Kidney (tissue), 13 donors: ENCODE measurements at regions not wholly inside any gene's neighbourhood (a gene's known extent, or its start where the extent isn't known, plus 50 kb on each side); places are given as distances from the start of the nearest gene placed in this dataset.

Experiments used
- DNase-seq, 5 donors: peaks; one replicate each; pipeline ENCODE4 v3.0.0-alpha.2; 2013 to 2020
- FAIRE-seq: peaks from 2 replicates; lab custom pipeline; 2012; peaks lifted over from hg19 to GRCh38; lab: Jason Lieb, UNC
- H3K27ac ChIP-seq, 2 donors: one replicate each; pipeline ENCODE4 v1.7.0; 2013; ENCODE audit warnings: low read depth in 2 of 2, low read length in 2 of 2, inconsistent platforms in 1 of 2
- H3K27me3 ChIP-seq: one replicate; pipeline ENCODE4 v1.7.1; 2013; ENCODE audit warnings: low read length, inconsistent platforms; ENCODE audit not compliant: control insufficient read depth, insufficient read depth
- H3K36me3 ChIP-seq, 3 donors: one replicate each; pipeline versions ENCODE4 v1.7.0 to v1.7.1; 2013; ENCODE audit warnings: low read length in 3 of 3, control low read depth in 1 of 3, inconsistent platforms in 1 of 3; ENCODE audit not compliant: insufficient read depth in 3 of 3, control insufficient read depth in 2 of 3
- H3K4me1 ChIP-seq, 3 donors: one replicate each; pipeline versions ENCODE4 v1.7.0 to v1.7.1; 2013; ENCODE audit warnings: low read length in 3 of 3, inconsistent platforms in 1 of 3, low read depth in 1 of 3; ENCODE audit not compliant: control insufficient read depth in 2 of 3, insufficient read depth in 2 of 3
- H3K4me3 ChIP-seq, 3 donors: one replicate each; pipeline versions ENCODE4 v1.7.0 to v1.8.1; 2013; ENCODE audit warnings: low read length in 3 of 3, control low read depth in 1 of 3, inconsistent platforms in 1 of 3
- H3K9ac ChIP-seq, 3 donors: one replicate each; pipeline versions ENCODE4 v1.7.0 to v1.7.1; 2013; ENCODE audit warnings: low read length in 3 of 3, control low read depth in 1 of 3, inconsistent platforms in 1 of 3
- H3K9me3 ChIP-seq, 3 donors: one replicate each; pipeline versions ENCODE4 v1.7.0 to v1.7.1; 2013; ENCODE audit warnings: low read length in 3 of 3, control low read depth in 1 of 3, inconsistent platforms in 1 of 3; ENCODE audit not compliant: control insufficient read depth in 2 of 3, insufficient read depth in 1 of 3
- intact Hi-C: fragments of 100-400 bp; cut with DNase I; formaldehyde crosslinking; loops from one replicate; pipeline ENCODE4 v1.11.1; 2022
- TF ChIP-seq, protein P1 (sequence below): IDR thresholded peaks from 3 replicates; pipeline ENCODE4 v1.5.1; 2012; ENCODE audit warnings: mild to moderate bottlenecking, moderate library complexity, borderline replicate concordance; ENCODE audit not compliant: insufficient read depth; ENCODE audit errors: extremely low read depth
- donor health status: control.
- donor health status: control.
- donor health status: control.
- donor health status: control.
- donor health status: control.
- donor health status: DM: yes; HTN: yes; CAD: no.
- donor health status: Normal renal cell carcinoma (clear cell type).

DNA sequence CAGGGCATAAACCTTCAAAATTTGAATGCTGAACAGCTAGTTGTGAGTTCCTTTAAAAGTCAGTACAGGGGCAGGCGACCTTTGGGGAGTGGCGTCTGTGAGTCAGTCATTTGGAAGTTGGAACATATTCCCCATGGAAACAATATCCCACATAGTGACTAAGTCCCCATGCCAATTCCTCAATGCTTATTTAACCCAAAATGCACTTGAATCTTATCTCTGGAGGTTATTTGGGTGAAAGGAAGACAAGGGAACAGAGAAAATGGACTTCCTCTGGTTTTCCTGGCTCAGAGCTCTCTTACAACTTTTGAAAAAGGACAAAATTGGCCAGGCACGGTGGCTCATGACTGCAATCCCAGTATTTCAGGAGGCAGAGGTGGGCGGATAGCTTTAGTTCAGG is 479.2 kb upstream of the NBEA start:
- no peaks in the 10 kb centered on the region for H3K27me3 ChIP-seq
- TF ChIP-seq, protein P1, sequence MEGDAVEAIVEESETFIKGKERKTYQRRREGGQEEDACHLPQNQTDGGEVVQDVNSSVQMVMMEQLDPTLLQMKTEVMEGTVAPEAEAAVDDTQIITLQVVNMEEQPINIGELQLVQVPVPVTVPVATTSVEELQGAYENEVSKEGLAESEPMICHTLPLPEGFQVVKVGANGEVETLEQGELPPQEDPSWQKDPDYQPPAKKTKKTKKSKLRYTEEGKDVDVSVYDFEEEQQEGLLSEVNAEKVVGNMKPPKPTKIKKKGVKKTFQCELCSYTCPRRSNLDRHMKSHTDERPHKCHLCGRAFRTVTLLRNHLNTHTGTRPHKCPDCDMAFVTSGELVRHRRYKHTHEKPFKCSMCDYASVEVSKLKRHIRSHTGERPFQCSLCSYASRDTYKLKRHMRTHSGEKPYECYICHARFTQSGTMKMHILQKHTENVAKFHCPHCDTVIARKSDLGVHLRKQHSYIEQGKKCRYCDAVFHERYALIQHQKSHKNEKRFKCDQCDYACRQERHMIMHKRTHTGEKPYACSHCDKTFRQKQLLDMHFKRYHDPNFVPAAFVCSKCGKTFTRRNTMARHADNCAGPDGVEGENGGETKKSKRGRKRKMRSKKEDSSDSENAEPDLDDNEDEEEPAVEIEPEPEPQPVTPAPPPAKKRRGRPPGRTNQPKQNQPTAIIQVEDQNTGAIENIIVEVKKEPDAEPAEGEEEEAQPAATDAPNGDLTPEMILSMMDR = no peak
- H3K36me3 ChIP-seq = no peaks in the 10 kb centered on the region
- no peaks in the 10 kb centered on the region for H3K9me3 ChIP-seq
- no peak overlapping the region for H3K27ac ChIP-seq
- H3K4me3 ChIP-seq = no peak overlapping the region
- intact Hi-C loops = no loop called here
- H3K4me1 ChIP-seq = no peaks in the 10 kb centered on the region
- DNase-seq = no peak
- FAIRE-seq = no peak
- H3K9ac ChIP-seq = no peak overlapping the region

DNA sequence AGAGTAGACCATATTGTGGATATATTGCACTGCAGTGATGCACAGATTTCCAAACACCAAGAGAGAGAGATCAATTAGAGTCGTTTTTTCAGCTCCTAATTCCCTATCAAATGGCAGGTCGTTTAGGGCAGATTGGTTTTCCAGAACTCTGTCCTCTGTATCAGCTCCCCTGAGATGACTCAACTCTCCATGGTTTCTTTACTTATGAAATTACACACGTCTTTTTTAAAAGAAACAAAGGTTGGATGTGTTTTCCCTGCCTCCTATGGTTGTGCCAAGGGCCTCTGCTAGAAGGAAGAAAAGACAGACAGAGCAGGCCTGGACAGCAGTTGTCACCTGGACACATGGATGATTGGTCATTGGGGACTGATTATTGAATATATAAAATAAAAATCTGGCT is 478.1 kb upstream of the NBEA start:
- no peaks in the 10 kb centered on the region for H3K36me3 ChIP-seq
- TF ChIP-seq, protein P1 = no peak
- H3K4me1 ChIP-seq = no peaks in the 10 kb centered on the region
- H3K9ac ChIP-seq = no peak overlapping the region
- no peaks in the 10 kb centered on the region for H3K9me3 ChIP-seq
- no peak overlapping the region for H3K27ac ChIP-seq
- H3K4me3 ChIP-seq = no peak overlapping the region
- H3K27me3 ChIP-seq = no peaks in the 10 kb centered on the region
- intact Hi-C loops = no loop called here
- DNase-seq = no peak
- FAIRE-seq = no peak

- no peak for FAIRE-seq
- H3K9ac ChIP-seq = no peak overlapping the region
- no peaks in the 10 kb centered on the region for H3K36me3 ChIP-seq
- intact Hi-C loops = no loop called here
- no peaks in the 10 kb centered on the region for H3K9me3 ChIP-seq
- no peaks in the 10 kb centered on the region for H3K4me1 ChIP-seq
- TF ChIP-seq, protein P1 = no peak
- DNase-seq = no peak
- H3K27ac ChIP-seq = no peak overlapping the region
- H3K4me3 ChIP-seq = no peak overlapping the region
- no peaks in the 10 kb centered on the region for H3K27me3 ChIP-seq
These were observed 476.6 kb upstream of the NBEA start for GRCh38 chr13:34465423-34465922.

GRCh38 chr13:34466301-34466700 is 475.8 kb upstream of the NBEA start:
- no peak overlapping the region for H3K9ac ChIP-seq
- H3K4me3 ChIP-seq = no peak overlapping the region
- H3K9me3 ChIP-seq = no peaks in the 10 kb centered on the region
- TF ChIP-seq, protein P1 = no peak
- no peaks in the 10 kb centered on the region for H3K36me3 ChIP-seq
- FAIRE-seq = no peak
- no peaks in the 10 kb centered on the region for H3K4me1 ChIP-seq
- intact Hi-C loops = no loop called here
- no peaks in the 10 kb centered on the region for H3K27me3 ChIP-seq
- H3K27ac ChIP-seq = no peak overlapping the region
- DNase-seq = no peak
